PC-3 (cell line): ENCODE measurements at regions not wholly inside any gene's neighbourhood (a gene's known extent, or its start where the extent isn't known, plus 50 kb on each side); places are given as distances from the start of the nearest gene placed in this dataset.

Experiments used
- EZH2 ChIP-seq: fragments of 300-600 bp; sonication (generic); IDR thresholded peaks from one replicate; pipeline ENCODE4 v1.6.1; 2017; ENCODE audit warnings: antibody characterized with exemption, mild to moderate bottlenecking, low read length; ENCODE audit not compliant: unreplicated experiment
- EZH2phosphoT487 ChIP-seq: fragments of 300-600 bp; sonication (generic); IDR thresholded peaks from 2 replicates; pipeline ENCODE4 v1.6.1; 2018; ENCODE audit warnings: mild to moderate bottlenecking, antibody characterized with exemption, low read length, borderline replicate concordance
- TF ChIP-seq, protein P1 (sequence below): fragments of 300-600 bp; sonication (generic); conservative IDR thresholded peaks from 2 replicates; pipeline ENCODE4 v1.5.1; 2017; ENCODE audit warnings: antibody characterized with exemption, low read depth, mild to moderate bottlenecking, low read length

DNA sequence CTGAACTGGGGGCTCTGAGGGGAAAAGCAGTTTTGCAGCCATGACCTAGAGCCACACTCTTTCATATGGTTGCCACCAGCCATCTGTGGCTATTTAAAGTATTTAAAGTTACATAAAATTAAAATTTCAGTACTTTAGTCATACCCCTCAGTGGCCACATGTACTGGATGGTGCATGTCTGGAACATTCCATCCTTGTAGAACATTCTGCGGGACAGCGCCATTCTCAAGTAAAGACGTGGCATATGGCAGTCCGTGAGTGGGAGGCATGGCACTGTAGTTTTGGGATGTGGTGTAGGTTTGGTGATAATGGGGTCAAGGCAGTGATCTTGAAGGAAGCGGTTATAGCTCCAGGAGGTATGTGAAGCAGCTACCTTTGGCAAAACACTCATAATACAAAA lies 61.4 kb upstream of the NFIL3 start:
- TF ChIP-seq, protein P1, sequence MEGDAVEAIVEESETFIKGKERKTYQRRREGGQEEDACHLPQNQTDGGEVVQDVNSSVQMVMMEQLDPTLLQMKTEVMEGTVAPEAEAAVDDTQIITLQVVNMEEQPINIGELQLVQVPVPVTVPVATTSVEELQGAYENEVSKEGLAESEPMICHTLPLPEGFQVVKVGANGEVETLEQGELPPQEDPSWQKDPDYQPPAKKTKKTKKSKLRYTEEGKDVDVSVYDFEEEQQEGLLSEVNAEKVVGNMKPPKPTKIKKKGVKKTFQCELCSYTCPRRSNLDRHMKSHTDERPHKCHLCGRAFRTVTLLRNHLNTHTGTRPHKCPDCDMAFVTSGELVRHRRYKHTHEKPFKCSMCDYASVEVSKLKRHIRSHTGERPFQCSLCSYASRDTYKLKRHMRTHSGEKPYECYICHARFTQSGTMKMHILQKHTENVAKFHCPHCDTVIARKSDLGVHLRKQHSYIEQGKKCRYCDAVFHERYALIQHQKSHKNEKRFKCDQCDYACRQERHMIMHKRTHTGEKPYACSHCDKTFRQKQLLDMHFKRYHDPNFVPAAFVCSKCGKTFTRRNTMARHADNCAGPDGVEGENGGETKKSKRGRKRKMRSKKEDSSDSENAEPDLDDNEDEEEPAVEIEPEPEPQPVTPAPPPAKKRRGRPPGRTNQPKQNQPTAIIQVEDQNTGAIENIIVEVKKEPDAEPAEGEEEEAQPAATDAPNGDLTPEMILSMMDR, result no peak
- TF ChIP-seq EZH2phosphoT487 (no peak), EZH2 (no peak)
